ENCODE measurements at regions not wholly inside any gene's neighbourhood (a gene's known extent, or its start where the extent isn't known, plus 50 kb on each side); places are given as distances from the start of the nearest gene placed in this dataset.
"Not testable (repeated sequence)": the region's sequence is repeated elsewhere in the genome, so short reads cannot be mapped to it uniquely, and the experiment has no call there.

DNA sequence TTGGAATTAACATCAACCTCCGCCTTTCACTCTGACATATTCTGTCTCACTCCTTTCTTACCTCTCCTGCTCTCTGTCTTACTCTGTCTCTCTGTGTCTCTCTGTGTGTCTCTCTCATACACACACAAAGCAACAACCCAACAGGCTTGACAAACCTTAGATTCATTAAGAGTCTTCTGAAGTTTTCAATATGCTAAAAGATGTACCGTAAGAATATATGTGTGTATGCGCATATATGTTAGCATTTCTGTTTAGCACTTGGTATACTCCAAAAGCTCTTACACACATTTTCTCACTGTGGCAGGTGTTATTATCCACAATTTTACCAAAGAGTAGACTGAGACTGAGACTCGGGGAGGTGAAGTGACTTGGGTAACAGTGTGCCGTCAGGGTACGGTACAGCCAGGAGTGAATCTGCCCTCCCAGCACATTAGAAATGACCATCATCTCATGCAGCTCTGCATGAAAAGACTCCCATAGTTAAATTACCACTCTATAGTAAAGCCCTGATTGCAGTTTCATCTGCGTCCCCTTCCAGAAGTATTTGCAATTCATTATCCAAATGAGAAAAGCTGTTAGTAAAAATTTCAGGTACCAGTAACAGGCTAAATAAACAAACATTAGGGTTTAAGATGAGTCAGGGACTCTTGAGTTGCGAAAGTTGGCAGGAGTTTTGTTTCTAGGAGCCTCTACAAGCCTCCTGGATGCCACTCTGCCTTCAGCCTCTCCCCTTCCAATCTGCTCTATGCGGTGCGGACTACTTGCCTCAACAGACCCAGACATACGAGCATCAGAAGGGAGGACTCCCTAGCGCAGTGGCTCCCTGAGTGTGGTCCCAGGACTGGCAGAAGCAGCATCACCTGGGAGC is 195.2 kb upstream of the TMEM45B start:
- intact Hi-C loops (cut with DNase I) = no loop called here
- DNase-seq (ENCODE audit: low spot score) = no peak

DNA sequence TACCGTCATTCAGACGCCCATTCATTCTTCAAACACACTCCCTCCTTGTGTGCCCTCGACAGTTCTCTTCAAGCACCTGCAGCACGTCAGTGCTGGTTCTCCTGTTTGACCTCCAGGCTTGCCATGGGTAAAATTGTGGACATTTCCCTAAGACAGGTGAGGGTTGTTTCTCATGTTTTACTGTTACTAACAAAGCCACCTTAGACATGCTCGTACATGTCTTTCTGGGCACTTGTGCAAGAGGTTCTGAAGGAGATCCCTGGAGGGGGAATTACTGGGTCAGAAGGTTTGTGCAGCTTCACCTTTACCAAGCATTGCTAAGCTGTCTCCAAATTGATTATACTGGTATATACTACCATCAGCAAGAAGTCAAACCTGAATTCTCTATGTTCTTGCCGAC is 189.7 kb upstream of the TMEM45B start:
- intact Hi-C loops (cut with DNase I) = no loop called here

DNA sequence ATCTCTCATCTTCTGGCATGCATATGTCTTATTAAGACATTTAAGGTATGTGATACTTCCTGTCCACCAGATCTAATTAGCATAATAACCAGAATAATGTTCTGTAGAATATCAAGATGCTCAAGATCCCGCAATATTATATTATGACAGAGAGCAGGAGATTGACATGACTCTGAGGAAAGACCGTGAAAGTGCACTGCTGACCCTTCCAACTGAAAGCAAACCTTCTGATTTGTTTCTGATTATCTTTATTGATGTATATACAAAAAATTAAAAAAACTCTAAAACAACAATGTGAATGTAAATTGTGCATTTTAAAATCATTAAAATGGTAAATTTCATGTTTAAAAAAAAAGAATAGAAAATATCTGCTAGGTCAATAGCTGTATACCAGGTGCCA is 184.4 kb upstream of the TMEM45B start:
- DNase-seq (ENCODE audit: low spot score) = no peak
- intact Hi-C loops (cut with DNase I) = no loop called here

More for the DNA sequence above, 189.7 kb upstream of the TMEM45B start:
- no peak for DNase-seq (ENCODE audit: low spot score)

- DNase-seq (ENCODE audit: low spot score) = no peak
- intact Hi-C loops (cut with DNase I) = no loop called here
Observed at GRCh38 chr11:129636926-129637325, 178.7 kb upstream of the TMEM45B start.

DNA sequence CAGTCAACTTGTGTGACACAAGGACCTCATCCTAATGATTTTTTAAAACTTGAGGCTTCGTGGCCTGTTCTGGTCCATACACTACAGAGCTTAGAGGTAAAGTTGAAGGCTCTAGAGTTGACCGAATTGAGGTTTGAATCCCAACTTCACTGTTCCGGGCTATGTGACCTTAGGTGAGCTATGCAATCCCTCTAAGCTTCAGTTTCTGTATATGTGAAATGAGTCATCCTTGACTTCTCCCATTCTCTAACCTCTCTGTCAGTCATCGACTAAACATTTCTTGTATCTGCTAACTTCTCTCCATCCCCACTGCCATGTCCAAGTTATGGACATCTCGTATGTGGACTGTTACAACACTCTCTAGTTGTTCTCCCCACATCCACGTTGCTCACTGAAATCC is 178.2 kb upstream of the TMEM45B start:
- intact Hi-C loops (cut with DNase I) = no loop called here
- no peak for DNase-seq (ENCODE audit: low spot score)

DNA sequence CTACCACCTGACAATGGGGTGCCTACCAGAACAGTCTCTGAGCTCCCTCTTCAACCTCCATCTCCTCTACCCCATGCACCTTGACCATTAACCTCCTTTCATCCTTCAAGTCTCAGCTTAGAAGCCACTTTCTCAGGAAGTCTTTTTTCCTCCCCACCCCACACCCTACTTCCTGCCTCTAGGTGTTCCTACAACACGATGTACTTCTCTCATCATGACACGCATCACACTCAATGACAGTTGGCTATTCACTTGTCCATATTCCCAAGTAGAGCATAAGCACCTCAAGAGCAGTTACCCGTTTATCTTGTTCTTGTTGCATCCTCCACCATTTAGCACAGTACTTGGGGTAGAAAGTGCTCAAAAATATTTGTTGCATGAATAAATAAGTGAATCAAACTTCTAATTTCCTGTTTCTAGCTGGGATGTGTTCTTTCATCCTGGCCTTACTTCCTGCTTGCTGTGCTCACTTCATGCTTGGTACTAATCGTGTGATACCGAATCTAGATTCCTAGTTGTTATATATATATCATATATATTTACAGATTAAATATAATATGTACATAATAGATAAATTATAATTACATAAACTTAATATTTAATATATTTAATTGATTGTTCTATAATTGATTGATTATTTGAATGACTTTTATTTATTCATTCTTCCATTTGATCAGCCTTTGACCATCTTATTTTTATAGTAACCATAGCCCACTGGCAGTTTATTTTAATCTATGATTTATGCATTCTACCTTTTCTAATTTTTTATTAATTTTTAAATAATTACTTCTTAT is 177.5 kb upstream of the TMEM45B start:
- intact Hi-C loops (cut with DNase I) = no loop called here
- DNase-seq (ENCODE audit: low spot score) = no peak

DNA sequence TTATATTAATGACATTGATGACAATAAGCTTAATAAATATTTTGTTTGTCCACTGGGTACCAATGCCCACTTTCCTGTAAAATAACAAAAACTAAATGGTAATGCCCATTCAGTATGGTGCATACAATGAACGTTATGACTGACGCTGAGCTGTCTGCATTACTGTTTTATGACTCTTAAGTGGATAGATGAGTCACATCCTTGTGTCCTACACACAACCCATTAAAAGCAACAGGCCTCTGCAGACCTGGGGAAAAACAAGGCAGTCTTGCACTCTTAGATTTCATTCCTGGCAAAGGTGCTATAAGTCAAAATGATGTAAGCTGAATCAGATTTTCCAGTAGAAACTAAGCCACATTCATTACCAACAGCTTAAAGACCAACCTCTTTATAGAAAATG is 176.3 kb upstream of the TMEM45B start:
- DNase-seq (ENCODE audit: low spot score) = no peak

DNA sequence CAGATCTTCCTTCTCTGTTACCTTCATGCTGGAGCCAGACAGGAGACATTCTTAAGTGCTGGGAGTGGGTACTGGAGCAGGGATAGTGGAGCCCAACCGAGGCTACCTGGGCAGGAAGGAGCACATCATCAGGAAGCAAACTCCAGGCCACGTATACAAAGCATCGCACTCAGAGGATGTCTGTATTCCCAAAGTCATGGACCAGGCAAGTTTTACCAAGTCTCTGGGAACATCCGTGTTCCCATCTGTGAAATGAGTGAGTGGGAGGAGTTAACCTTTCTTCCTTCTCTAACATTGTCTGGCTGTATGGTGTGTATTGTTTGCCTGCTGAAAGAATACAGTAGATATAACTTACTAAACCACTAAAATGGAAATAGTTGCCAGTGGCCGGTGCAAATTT is 175.0 kb upstream of the TMEM45B start:
- DNase-seq (ENCODE audit: low spot score) = no peak
- intact Hi-C loops (cut with DNase I) = no loop called here

More for the DNA sequence above, 176.3 kb upstream of the TMEM45B start:
- intact Hi-C loops (cut with DNase I) = no loop called here

- DNase-seq (ENCODE audit: low spot score) = no peak
- intact Hi-C loops (cut with DNase I) = no loop called here
Observed at GRCh38 chr11:129643031-129643721, 172.5 kb upstream of the TMEM45B start.

- DNase-seq (ENCODE audit: low spot score) = no peak
- intact Hi-C loops (cut with DNase I) = no loop called here
Observed at GRCh38 chr11:129644326-129644725, 171.3 kb upstream of the TMEM45B start.

DNA sequence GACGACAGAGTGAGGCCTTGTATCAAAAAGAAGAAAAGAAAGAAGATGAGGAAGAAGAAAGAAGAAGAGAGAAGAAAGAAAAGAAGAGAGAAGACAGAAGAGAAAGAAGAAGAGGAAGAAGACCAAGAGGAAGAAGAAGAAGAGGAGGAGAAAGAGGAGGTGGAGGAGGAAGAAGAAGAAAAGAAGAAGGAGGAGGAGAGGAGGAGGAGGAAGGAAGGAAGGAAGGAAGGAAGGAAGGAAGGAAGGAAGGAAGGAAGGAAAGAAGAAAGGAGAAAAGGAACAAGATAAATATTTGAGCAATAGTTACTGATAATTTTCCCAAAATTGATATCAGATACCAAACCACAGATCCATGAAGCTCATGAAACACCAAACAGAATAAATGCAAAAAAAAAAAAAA is 169.7 kb upstream of the TMEM45B start:
- intact Hi-C loops (cut with DNase I) = no loop called here
- no peak for DNase-seq (ENCODE audit: low spot score)

DNA sequence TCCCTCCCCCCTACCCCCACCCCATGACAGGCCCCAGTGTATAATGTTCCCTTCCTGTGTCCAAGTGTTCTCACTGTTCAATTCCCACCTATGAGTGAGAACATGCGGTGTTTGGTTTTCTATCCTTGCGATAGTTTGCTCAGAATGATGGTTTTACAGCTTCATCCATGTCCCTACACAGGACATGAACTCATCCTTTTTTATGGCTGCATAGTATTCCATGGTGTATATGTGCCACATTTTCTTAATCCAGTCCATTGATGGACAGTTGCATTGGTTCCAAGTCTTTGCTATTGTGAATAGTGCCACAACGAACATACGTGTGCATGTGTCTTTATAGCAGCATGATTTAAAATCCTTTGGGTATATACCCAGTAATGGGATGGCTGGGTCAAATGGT is 165.6 kb upstream of the TMEM45B start:
- intact Hi-C loops (cut with DNase I); DNase-seq (ENCODE audit: low spot score): not testable (repeated sequence)

DNA sequence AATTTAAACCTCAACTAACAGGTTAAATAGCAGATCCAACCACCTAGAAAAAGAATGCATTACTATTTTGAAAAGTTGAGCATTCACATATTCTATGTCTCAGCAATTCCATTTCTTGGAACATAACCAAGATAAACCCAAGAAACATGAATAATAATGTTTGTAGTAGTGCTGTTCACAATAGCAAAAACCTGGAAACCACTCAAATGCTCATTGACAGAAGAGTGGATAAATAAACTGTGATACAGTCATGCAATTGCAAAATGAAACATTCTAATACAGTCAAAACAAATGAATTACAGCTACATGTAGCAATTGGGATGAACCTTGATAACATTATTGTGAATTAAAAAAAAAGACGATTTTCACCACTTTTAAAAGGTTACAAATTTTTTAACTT is 162.8 kb upstream of the TMEM45B start:
- intact Hi-C loops (cut with DNase I) = no loop called here
- DNase-seq (ENCODE audit: low spot score) = no peak

DNA sequence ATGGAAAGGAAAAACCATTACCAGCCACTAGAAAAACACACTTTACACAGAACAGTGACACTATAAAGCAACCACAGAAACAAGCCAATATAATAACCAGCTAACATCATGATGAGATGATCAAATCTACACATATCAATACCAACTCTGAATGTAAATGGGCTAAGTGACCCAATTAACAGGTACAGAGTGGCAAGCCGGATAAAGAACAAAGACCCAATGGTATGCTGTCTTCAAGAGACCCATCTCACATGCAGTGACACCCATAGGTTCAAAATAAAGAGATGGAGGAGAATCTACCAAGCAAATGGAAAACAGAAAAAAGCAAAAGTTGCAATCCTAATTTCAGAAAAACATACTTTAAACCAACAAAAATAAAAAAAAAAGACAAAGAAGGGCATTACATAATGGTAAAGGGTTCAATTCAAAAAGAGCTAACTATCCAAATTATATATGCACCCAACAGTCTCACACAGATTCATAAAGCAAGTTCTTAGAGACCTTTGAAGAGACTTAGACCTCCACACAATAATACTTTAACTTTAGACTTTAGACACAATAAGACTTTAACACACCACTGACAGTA is 160.3 kb upstream of the TMEM45B start:
- no peak for DNase-seq (ENCODE audit: low spot score)
- intact Hi-C loops (cut with DNase I) = no loop called here

DNA sequence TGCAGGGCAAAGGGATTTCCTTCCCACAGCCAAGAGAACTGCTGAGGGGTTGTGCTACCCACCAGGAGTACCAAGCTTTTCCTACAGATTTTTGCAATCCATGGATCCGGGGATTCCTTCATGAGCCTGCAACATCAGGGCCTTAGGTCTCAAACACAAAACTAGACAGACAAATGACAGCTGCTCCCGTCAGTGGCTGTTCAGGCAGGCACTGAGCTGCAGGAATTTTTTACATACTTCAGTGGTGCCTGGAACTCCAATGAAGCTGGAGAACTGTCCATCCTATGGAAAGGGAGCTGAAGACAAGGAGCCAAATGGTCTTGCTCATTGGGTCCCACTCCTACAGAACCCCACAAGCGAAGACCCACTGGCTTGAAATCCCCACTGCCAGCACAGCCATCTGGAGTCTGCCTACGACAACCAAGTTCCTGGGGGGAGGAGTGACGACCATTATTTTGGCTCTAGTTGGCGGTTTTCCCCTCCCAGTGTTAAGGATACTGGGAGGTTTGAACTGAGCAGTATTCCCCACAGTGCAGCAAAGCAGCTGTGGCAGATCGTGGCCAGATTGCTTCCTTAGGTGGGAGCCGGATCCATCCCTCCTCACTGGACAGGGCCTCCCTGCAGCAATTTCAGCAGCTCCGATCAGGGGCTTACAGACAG is 157.7 kb upstream of the TMEM45B start:
- DNase-seq (ENCODE audit: low spot score) = no peak
- intact Hi-C loops (cut with DNase I) = no loop called here

GRCh38 chr11:129658526-129658867 is 157.2 kb upstream of the TMEM45B start:
- DNase-seq (ENCODE audit: low spot score) = no peak
- intact Hi-C loops (cut with DNase I) = no loop called here

GRCh38 chr11:129680907-129681306 is 134.7 kb upstream of the TMEM45B start:
- intact Hi-C loops (cut with DNase I) = no loop called here
- no peak for DNase-seq (ENCODE audit: low spot score)

DNA sequence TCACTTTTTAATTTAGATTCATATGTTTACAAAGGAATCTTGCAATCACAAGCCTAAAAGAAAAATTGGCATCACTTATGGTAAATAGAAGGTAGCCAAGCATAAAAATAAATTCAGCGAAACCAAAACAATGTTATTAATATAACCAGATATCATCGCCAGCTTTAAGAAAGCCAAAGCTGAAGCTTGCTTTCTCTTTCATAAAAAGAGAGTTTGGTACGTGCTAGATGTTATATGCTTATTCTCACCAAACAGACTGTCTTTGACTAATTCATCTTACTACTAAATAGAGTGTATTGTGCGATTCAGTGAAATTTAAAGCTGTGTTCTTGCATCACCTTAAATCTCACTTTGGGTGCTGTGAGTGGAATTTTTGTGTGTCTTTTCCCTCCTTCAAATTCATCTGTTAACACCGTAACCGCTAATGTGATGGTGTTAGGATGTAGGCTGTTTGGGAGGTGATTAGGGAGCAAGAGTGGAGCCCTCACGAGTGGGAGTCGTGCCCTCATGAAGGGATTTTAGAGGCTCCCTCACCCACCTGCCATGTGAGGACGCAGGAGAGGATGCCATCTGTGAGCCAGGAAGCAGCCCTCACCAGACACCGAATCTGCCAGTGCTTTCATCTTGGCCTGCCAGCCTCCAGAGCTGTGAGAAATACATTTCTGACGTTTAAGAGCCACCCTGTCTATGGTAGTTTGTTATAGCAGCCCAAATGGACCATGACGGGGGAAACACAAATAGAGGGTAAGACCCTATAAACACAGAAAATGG is 134.1 kb upstream of the TMEM45B start:
- intact Hi-C loops (cut with DNase I) = no loop called here
- DNase-seq (ENCODE audit: low spot score) = no peak

DNA sequence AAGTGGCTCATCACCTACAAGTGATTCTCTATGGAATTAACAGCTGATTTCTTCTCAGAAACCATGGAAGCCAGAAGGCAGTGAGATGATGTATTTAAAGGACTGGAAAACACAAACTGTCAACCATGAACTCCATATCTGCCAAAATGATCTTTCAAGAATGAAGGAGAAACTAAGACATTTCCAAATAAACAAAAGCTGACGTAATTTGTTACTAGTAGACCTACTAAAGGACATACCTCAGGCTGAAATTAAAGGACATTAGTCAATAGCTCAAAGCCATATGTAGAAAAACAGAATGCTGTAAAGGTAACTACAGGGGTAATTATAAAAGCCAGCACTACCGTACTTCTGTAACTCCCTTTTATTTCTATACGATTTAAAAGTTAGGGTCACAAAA is 129.4 kb upstream of the TMEM45B start:
- intact Hi-C loops (cut with DNase I) = no loop called here
- DNase-seq (ENCODE audit: low spot score) = no peak

All from posterior vena cava (tissue), 2 donors.